Neural progenitor cell (in vitro differentiated cells): ENCODE measurements at regions not wholly inside any gene's neighbourhood (a gene's known extent, or its start where the extent isn't known, plus 50 kb on each side); places are given as distances from the start of the nearest gene placed in this dataset.
A peak's percentile ranks its signal among the peaks of the same experiment; 100 is the strongest.

Source experiments
- DNase-seq: peaks from one replicate; pipeline ENCODE4 v3.0.0-alpha.2; 2016; ENCODE audit warnings: low spot score
- H2AFZ ChIP-seq: fragments of 200-600 bp; sonication (generic); replicated peaks from 2 replicates; pipeline ENCODE4 v1.6.1; 2016; ENCODE audit warnings: antibody characterized with exemption
- H3F3A ChIP-seq: fragments of 200-600 bp; sonication (generic); 2 replicates; pipeline ENCODE4 v1.6.1; 2016; ENCODE audit warnings: antibody characterized with exemption, low read depth
- H3K27ac ChIP-seq: fragments of 200-600 bp; sonication (generic); 2 replicates; pipeline ENCODE4 v1.5.1; 2016; ENCODE audit warnings: mild to moderate bottlenecking
- H3K27me3 ChIP-seq: fragments of 200-600 bp; sonication (generic); 2 replicates; pipeline ENCODE4 v1.6.1; 2016; ENCODE audit warnings: mild to moderate bottlenecking, moderate library complexity
- H3K36me3 ChIP-seq: fragments of 200-600 bp; sonication (generic); 2 replicates; pipeline ENCODE4 v1.5.1; 2016
- H3K4me1 ChIP-seq: fragments of 200-600 bp; sonication (generic); 2 replicates; pipeline ENCODE4 v1.6.1; 2016; ENCODE audit warnings: mixed run types
- H3K4me2 ChIP-seq: fragments of 200-600 bp; sonication (generic); 2 replicates; pipeline ENCODE4 v1.6.1; 2016
- H3K4me3 ChIP-seq: fragments of 200-600 bp; sonication (generic); 2 replicates; pipeline ENCODE4 v1.5.1; 2016
- H3K79me2 ChIP-seq: fragments of 200-600 bp; sonication (generic); 2 replicates; pipeline ENCODE4 v1.6.1; 2016; ENCODE audit warnings: low read depth
- H3K9ac ChIP-seq: fragments of 200-600 bp; sonication (generic); 2 replicates; pipeline ENCODE4 v1.6.1; 2016
- H3K9me3 ChIP-seq: fragments of 200-600 bp; sonication (generic); 2 replicates; pipeline ENCODE4 v1.5.1; 2016; ENCODE audit warnings: low read depth
- H4K20me1 ChIP-seq: fragments of 200-600 bp; sonication (generic); 2 replicates; pipeline ENCODE4 v1.6.1; 2016; ENCODE audit warnings: low read depth
- H3K27ac Mint-ChIP-seq: 3 replicates; pipeline ENCODE4 v1.8.0; 2021; ENCODE audit warnings: mixed read lengths
- H3K27me3 Mint-ChIP-seq: 2 replicates; pipeline ENCODE4 v1.8.0; 2022; ENCODE audit warnings: low read depth, mild to moderate bottlenecking, inconsistent platforms, moderate library complexity, mixed read lengths; ENCODE audit not compliant: insufficient read depth
- H3K36me3 Mint-ChIP-seq: 3 replicates; pipeline ENCODE4 v1.8.0; 2021; ENCODE audit warnings: mixed read lengths
- H3K4me1 Mint-ChIP-seq: 3 replicates; pipeline ENCODE4 v1.8.0; 2021; ENCODE audit warnings: mixed read lengths
- H3K4me3 Mint-ChIP-seq: 3 replicates; pipeline ENCODE4 v1.8.0; 2021; ENCODE audit warnings: mild to moderate bottlenecking, moderate library complexity, mixed read lengths
- H3K9me3 Mint-ChIP-seq: 3 replicates; pipeline ENCODE4 v1.8.0; 2020; ENCODE audit warnings: mixed read lengths
- EZH2 ChIP-seq: fragments of 200-600 bp; sonication (generic); IDR thresholded peaks from 2 replicates; pipeline ENCODE4 v1.6.1; 2017; ENCODE audit warnings: antibody characterized with exemption, mild to moderate bottlenecking, moderate library complexity
- EZH2phosphoT487 ChIP-seq: fragments of 200-600 bp; sonication (generic); IDR thresholded peaks from 2 replicates; pipeline ENCODE4 v1.6.1; 2017; ENCODE audit warnings: antibody characterized with exemption
- TF ChIP-seq, protein P1 (sequence below): fragments of 200-600 bp; sonication (generic); IDR thresholded peaks from 2 replicates; pipeline ENCODE4 v1.5.1; 2017; ENCODE audit warnings: antibody characterized with exemption, mild to moderate bottlenecking

DNA sequence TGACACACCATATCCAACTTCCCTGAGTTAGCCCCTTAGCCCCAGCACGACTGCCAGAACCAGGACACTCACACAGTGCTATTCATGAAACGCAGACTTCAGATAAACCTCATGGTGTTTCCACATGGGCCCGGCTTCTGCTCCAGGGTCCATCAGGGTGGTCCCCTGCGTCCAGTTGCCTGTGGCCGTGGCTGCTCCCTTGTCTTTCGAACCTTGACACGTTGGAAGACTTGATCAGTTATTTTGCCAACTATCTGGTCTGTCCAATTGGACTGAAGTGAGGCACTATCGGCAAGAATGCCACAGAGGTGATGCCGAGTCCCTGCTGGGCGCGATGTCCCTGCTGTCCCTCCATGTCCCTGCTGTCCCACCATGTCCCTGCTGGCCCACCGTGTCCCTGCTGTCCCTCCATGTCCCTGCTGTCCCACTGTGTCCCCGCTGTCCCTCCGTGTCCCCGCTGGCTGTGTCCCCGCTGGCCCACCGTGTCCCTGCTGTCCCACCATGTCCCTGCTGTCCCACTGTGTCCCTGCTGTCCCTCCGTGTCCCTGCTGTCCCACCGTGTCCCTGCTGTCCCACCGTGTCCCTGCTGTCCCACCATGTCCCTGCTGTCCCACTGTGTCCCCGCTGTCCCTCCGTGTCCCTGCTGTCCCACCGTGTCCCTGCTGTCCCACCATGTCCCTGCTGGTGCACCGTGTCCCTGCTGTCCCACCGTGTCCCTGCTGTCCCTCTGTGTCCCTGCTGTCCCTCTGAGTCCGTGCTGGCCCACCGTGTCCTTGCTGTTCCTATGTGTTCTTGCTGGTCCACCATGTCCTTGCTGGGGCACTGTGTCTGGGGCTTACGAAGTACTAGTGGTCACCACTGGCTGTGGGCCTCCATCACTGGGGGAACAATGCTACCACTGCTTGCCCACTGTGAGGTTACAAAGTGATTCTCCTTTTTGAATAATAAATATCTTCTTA, 251.4 kb downstream of the DLL1 start:
- Mint-ChIP-seq H3K9me3 (peaks cover 6% of the 10 kb centered on the region), H3K4me3 (no peak overlapping the region), H3K4me1 (peaks cover 26% of the 10 kb centered on the region), H3K27me3 (peaks cover 16% of the 10 kb centered on the region), H3K36me3 (no peaks in the 10 kb centered on the region), H3K27ac (peak overlapping the region; percentile 48)
- no peaks in the 10 kb centered on the region for H3K27me3 ChIP-seq
- H3K4me3 ChIP-seq, result no peak overlapping the region
- H2AFZ ChIP-seq, result no peak overlapping the region
- no peaks in the 10 kb centered on the region for H3K9me3 ChIP-seq
- no peak overlapping the region for H3K9ac ChIP-seq
- no peak overlapping the region for H3K27ac ChIP-seq
- H3K79me2 ChIP-seq, result no peaks in the 10 kb centered on the region
- peaks cover 5% of the 10 kb centered on the region for H3K4me1 ChIP-seq
- TF ChIP-seq, protein P1, sequence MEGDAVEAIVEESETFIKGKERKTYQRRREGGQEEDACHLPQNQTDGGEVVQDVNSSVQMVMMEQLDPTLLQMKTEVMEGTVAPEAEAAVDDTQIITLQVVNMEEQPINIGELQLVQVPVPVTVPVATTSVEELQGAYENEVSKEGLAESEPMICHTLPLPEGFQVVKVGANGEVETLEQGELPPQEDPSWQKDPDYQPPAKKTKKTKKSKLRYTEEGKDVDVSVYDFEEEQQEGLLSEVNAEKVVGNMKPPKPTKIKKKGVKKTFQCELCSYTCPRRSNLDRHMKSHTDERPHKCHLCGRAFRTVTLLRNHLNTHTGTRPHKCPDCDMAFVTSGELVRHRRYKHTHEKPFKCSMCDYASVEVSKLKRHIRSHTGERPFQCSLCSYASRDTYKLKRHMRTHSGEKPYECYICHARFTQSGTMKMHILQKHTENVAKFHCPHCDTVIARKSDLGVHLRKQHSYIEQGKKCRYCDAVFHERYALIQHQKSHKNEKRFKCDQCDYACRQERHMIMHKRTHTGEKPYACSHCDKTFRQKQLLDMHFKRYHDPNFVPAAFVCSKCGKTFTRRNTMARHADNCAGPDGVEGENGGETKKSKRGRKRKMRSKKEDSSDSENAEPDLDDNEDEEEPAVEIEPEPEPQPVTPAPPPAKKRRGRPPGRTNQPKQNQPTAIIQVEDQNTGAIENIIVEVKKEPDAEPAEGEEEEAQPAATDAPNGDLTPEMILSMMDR, result no peak
- TF ChIP-seq EZH2phosphoT487 (no peak), EZH2 (no peak)
- no peak overlapping the region for H3K4me2 ChIP-seq
- H3K36me3 ChIP-seq, result no peaks in the 10 kb centered on the region
- H3F3A ChIP-seq, result no peaks in the 10 kb centered on the region
- DNase-seq, result no peak
- no peaks in the 10 kb centered on the region for H4K20me1 ChIP-seq

DNA sequence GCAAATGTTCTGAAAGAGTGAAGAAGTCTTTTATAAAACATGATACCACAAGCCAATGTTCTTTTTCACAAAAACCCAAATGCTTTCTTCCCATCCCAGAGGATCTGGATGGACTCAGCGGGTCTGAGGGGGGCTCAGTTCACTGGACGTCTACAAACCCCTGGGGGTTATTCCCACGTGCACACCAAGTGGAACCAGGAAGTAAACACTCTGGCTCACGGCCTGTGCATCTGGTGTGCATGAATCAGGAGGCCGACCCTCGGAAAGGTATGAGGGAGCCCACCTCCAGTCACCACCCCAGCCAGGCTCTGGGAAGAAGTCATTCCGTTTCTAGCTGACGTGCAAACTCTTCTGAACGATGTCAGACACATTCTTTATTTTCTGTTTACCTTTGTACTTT, 252.2 kb downstream of the DLL1 start:
- Mint-ChIP-seq H3K36me3 (no peaks in the 10 kb centered on the region), H3K4me3 (no peak overlapping the region), H3K9me3 (peaks cover 12% of the 10 kb centered on the region), H3K27ac (no peak overlapping the region), H3K27me3 (peaks cover 20% of the 10 kb centered on the region), H3K4me1 (peaks cover 26% of the 10 kb centered on the region)
- no peaks in the 10 kb centered on the region for H3F3A ChIP-seq
- no peaks in the 10 kb centered on the region for H3K9me3 ChIP-seq
- DNase-seq, result no peak
- no peaks in the 10 kb centered on the region for H3K79me2 ChIP-seq
- H2AFZ ChIP-seq, result no peak overlapping the region
- no peak overlapping the region for H3K27ac ChIP-seq
- H3K36me3 ChIP-seq, result no peaks in the 10 kb centered on the region
- no peak overlapping the region for H3K4me2 ChIP-seq
- no peak for TF ChIP-seq EZH2phosphoT487
- TF ChIP-seq, protein P1, result no peak
- no peak for TF ChIP-seq EZH2
- no peak overlapping the region for H3K4me3 ChIP-seq
- no peaks in the 10 kb centered on the region for H3K27me3 ChIP-seq
- H3K9ac ChIP-seq, result no peak overlapping the region
- peaks cover 5% of the 10 kb centered on the region for H3K4me1 ChIP-seq
- no peaks in the 10 kb centered on the region for H4K20me1 ChIP-seq

DNA sequence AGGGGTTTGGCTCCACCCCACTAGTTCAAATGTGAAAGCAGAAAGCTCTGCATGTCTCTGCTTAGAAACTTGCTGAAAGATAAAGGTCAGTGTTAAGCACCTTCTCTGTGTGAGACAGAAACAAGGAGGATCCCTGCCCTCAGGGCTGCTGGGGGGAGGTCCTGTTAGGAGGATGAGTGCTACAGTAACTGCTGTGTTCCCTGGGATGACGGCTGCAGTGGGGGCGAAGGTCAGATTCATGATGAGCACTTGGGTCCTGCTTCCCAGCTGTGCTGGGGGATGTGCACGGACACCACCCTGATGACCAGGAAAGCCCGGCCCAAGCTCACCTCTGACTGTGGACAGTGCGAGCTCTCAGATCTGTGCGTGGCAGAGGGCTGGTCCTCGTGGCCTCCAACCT, 252.6 kb downstream of the DLL1 start:
- Mint-ChIP-seq H3K27ac (no peak overlapping the region), H3K36me3 (peaks cover 2% of the 10 kb centered on the region), H3K27me3 (peaks cover 20% of the 10 kb centered on the region), H3K4me1 (peaks cover 26% of the 10 kb centered on the region), H3K9me3 (peaks cover 16% of the 10 kb centered on the region), H3K4me3 (no peak overlapping the region)
- Histone ChIP-seq H3K4me2 (no peak overlapping the region), H3F3A (no peaks in the 10 kb centered on the region), H3K9me3 (no peaks in the 10 kb centered on the region), H4K20me1 (no peaks in the 10 kb centered on the region), H3K9ac (no peak overlapping the region), H3K4me3 (no peak overlapping the region), H2AFZ (no peak overlapping the region), H3K36me3 (no peaks in the 10 kb centered on the region), H3K27ac (no peak overlapping the region), H3K4me1 (peaks cover 5% of the 10 kb centered on the region), H3K27me3 (no peaks in the 10 kb centered on the region), H3K79me2 (no peaks in the 10 kb centered on the region)
- TF ChIP-seq EZH2phosphoT487 (no peak), EZH2 (no peak)
- TF ChIP-seq, protein P1, result no peak
- DNase-seq, result no peak
